HL-60 (cell line): ENCODE measurements at regions not wholly inside any gene's neighbourhood (a gene's known extent, or its start where the extent isn't known, plus 50 kb on each side); places are given as distances from the start of the nearest gene placed in this dataset.
"Not testable (repeated sequence)": the region's sequence is repeated elsewhere in the genome, so short reads cannot be mapped to it uniquely, and the experiment has no call there.

ENCODE experiments used
- DNase-seq, 2 experiments: peaks; one replicate each; pipeline ENCODE4 v3.0.0-alpha.2; 2010 to 2020; ENCODE audit warnings: low read depth in 1 of 2, low spot score in 1 of 2
- H3K27ac ChIP-seq: fragments of 250-450 bp; sonication (Bioruptor Pico); replicated peaks from 2 replicates; pipeline ENCODE4 v1.5.1; 2020; ENCODE audit warnings: mild to moderate bottlenecking, moderate library complexity
- H3K27me3 ChIP-seq: fragments of 250-450 bp; sonication (Bioruptor Pico); 2 replicates; pipeline ENCODE4 v1.5.1; 2021; ENCODE audit warnings: mild to moderate bottlenecking, moderate library complexity; ENCODE audit not compliant: insufficient read depth, poor library complexity, severe bottlenecking
- H3K4me3 ChIP-seq: replicated peaks from 2 replicates; pipeline ENCODE4 v1.5.1; 2011; ENCODE audit warnings: mild to moderate bottlenecking, control low read depth, low read length; ENCODE audit not compliant: insufficient read depth
- CTCF ChIP-seq: IDR thresholded peaks from one replicate; pipeline ENCODE4 v1.5.1; 2011; ENCODE audit warnings: low read length, control low read depth, inconsistent platforms; ENCODE audit not compliant: insufficient read depth
- GABPA ChIP-seq: IDR thresholded peaks from 2 replicates; pipeline ENCODE4 v1.6.1; 2012; ENCODE audit warnings: low read depth
- POLR2AphosphoS5 ChIP-seq: IDR thresholded peaks from 2 replicates; pipeline ENCODE4 v1.6.1; 2012; ENCODE audit warnings: low read depth
- REST ChIP-seq: IDR thresholded peaks from 2 replicates; pipeline ENCODE4 v1.6.1; 2012; ENCODE audit warnings: low read depth; ENCODE audit not compliant: insufficient replicate concordance
- SPI1 ChIP-seq: IDR thresholded peaks from 2 replicates; pipeline ENCODE4 v1.6.1; 2012; ENCODE audit warnings: low read depth, mild to moderate bottlenecking, borderline replicate concordance

GRCh38 chr16:60204181-60204580, 1470.1 kb upstream of the GOT2 start:
- Histone ChIP-seq H3K4me3 (no peak overlapping the region), H3K27ac (no peak overlapping the region), H3K27me3 (no peaks in the 10 kb centered on the region)
- DNase-seq: no peak
- TF ChIP-seq REST (no peak), SPI1 (no peak), POLR2AphosphoS5 (no peak), GABPA (no peak), CTCF (no peak)

- no peak overlapping the region for H3K27ac ChIP-seq
- no peaks in the 10 kb centered on the region for H3K27me3 ChIP-seq
- H3K4me3 ChIP-seq: no peak overlapping the region
- no peak for DNase-seq
- TF ChIP-seq CTCF (no peak), POLR2AphosphoS5 (no peak), GABPA (no peak), SPI1 (no peak), REST (no peak)
Measured at GRCh38 chr16:60203525-60204124, 1469.5 kb upstream of the GOT2 start.

GRCh38 chr16:60200729-60201128, 1466.6 kb upstream of the GOT2 start:
- H3K27me3 ChIP-seq, H3K27ac ChIP-seq, H3K4me3 ChIP-seq, DNase-seq: not testable (repeated sequence)

GRCh38 chr16:60200161-60200560, 1466.0 kb upstream of the GOT2 start:
- no peak for TF ChIP-seq SPI1
- no peak for TF ChIP-seq CTCF
- TF ChIP-seq GABPA: no peak
- TF ChIP-seq POLR2AphosphoS5: no peak
- TF ChIP-seq REST: no peak
- DNase-seq: no peak
- no peak overlapping the region for H3K27ac ChIP-seq
- H3K27me3 ChIP-seq: no peaks in the 10 kb centered on the region
- no peak overlapping the region for H3K4me3 ChIP-seq
